ENCODE measurements at regions not wholly inside any gene's neighbourhood (a gene's known extent, or its start where the extent isn't known, plus 50 kb on each side); places are given as distances from the start of the nearest gene placed in this dataset.

- Histone ChIP-seq H3K27me3 (ENCODE audit: insufficient read depth) (no peaks in the 10 kb centered on the region), H4K20me1 (replicated peaks; ENCODE audit: insufficient read depth) (no peaks in the 10 kb centered on the region), H3K27ac (ENCODE audit: low read depth) (no peak overlapping the region), H3K79me2 (replicated peaks; ENCODE audit: insufficient read depth) (no peaks in the 10 kb centered on the region), H3K9me2 (ENCODE audit: insufficient read depth) (peaks cover 10% of the 10 kb centered on the region; the same call in 1 of the 2 replicates), H3K4me2 (no peak overlapping the region), H2AFZ (no peak overlapping the region), H3K4me1 (ENCODE audit: insufficient read depth) (no peaks in the 10 kb centered on the region), H3K36me3 (ENCODE audit: insufficient read depth) (no peaks in the 10 kb centered on the region), H3K4me3 (no peak overlapping the region), H3F3A (replicated peaks; ENCODE audit: low read depth) (no peaks in the 10 kb centered on the region)
- Mint-ChIP-seq H3K4me1 (0 out of 3 replicates have a peak, but pooled peaks cover 3% of the 10 kb centered on the region), H3K27ac (no peak overlapping the region), H3K36me3 (ENCODE audit: low read depth) (no peaks in the 10 kb centered on the region), H3K9me3 (no peaks in the 10 kb centered on the region), H3K4me3 (no peak overlapping the region), H3K27me3 (ENCODE audit: insufficient read depth, low read depth, poor library complexity) (peaks cover 2% of the 10 kb centered on the region)
- TF ChIP-seq ZNF462 (CRISPR knock-in tag; IDR thresholded peaks at IDR 0.05) = no peak
- no peak for TF ChIP-seq ETS1 (IDR thresholded peaks at IDR 0.05)
- TF ChIP-seq CTCF (conservative IDR thresholded peaks at IDR 0.05; ENCODE audit: low read depth in 2 of 2) = no peak
- TF ChIP-seq POLR2AphosphoS5 (IDR thresholded peaks at IDR 0.05; ENCODE audit: low read depth) = no peak
- TF ChIP-seq STAT1 (IDR thresholded peaks at IDR 0.05; ENCODE audit: unreplicated experiment) = no peak
- TF ChIP-seq NANOG (IDR thresholded peaks at IDR 0.05; ENCODE audit: borderline replicate concordance) = no peak
- no peak for TF ChIP-seq EZH2 (IDR thresholded peaks at IDR 0.05; ENCODE audit: low read depth, unreplicated experiment)
- TF ChIP-seq REST (IDR thresholded peaks at IDR 0.05; ENCODE audit: unreplicated experiment) = no peak
- no peak for TF ChIP-seq CREB1 (CRISPR knock-in tag; IDR thresholded peaks at IDR 0.05; ENCODE audit: low read depth)
- no peak for TF ChIP-seq ZNF331 (CRISPR knock-in tag; IDR thresholded peaks at IDR 0.05; ENCODE audit: low read depth)
- TF ChIP-seq ZNF114 (CRISPR knock-in tag; IDR thresholded peaks at IDR 0.05) = no peak
- no peak for TF ChIP-seq JUNB (IDR thresholded peaks at IDR 0.05; ENCODE audit: unreplicated experiment)
- no peak for TF ChIP-seq EZH2phosphoT487 (IDR thresholded peaks at IDR 0.05; ENCODE audit: unreplicated experiment)
- DNase-seq (ENCODE audit: low spot score) (no peak), ATAC-seq (no peak)
Observed at GRCh38 chr9:73006986-73007385, 54.1 kb upstream of the ALDH1A1 start.
